ENCODE measurements at regions not wholly inside any gene's neighbourhood (a gene's known extent, or its start where the extent isn't known, plus 50 kb on each side); places are given as distances from the start of the nearest gene placed in this dataset.

DNA sequence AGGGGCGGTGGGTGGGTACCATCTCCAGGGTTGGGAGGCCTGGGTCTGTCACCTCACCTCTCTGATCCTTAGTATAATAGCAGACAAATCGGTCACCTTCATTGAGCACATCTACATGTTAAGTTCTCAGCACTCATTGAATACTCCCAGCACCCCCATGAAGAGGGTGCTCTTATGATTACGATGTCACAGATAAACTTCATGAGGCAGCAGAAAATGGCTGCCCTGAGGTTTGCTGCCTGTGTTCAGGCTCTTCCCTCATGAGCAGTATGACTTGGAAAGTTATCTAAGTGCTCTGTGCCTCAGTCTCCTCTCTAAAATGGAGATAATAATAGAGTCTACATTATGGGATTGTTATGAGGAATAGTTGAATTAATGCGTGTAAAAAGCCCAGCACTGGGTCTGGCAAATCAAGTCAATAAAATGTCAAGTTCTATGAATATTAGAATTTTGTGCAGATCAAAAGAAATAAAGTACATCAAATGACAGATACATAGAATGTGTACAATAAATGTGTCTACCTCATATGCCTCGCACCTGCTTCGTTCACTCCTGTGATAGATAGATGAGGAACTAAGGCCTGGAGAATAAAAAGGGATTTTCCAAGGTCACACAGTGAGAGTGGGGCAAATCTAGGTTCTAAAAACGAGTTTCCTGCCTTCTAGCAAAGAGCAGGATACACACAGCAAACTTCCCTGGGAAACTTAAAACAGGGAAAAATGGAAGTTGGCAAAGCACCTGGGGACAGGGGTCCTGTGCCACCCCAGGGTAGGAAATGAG lies 142.2 kb upstream of the MRPS22 start:
- ChIA-PET CTCF (ENCODE audit: unreplicated experiment) (no interaction called here), POLR2A (no interaction called here)
- intact Hi-C loops (cut with micrococcal nuclease; ENCODE audit: unreplicated experiment): no loop called here
- Histone ChIP-seq H3K4me1 (ENCODE audit: insufficient read depth, low read length, poor library complexity, severe bottlenecking) (no peaks in the 10 kb centered on the region), H3K79me2 (ENCODE audit: insufficient read depth, low read depth, low read length) (no peaks in the 10 kb centered on the region), H3K4me2 (ENCODE audit: low read length) (no peak overlapping the region), H3K9me3 (ENCODE audit: low read length) (no peaks in the 10 kb centered on the region), H3K27ac (ENCODE audit: low read depth, low read length, poor library complexity, severe bottlenecking) (no peak overlapping the region), H3K9me2 (ENCODE audit: insufficient read depth, low read length) (no peaks in the 10 kb centered on the region), H3K4me3 (ENCODE audit: low read depth, low read length, poor library complexity, severe bottlenecking) (no peak overlapping the region), H2AFZ (ENCODE audit: low read length) (no peak overlapping the region), H4K20me1 (ENCODE audit: insufficient read depth, low read length) (no peaks in the 10 kb centered on the region), H3K36me3 (ENCODE audit: insufficient read depth, low read length) (no peaks in the 10 kb centered on the region)
- DNase-seq (ENCODE audit: low spot score): no peak
- TF ChIP-seq EZH2phosphoT487 (IDR thresholded peaks at IDR 0.05; ENCODE audit: borderline replicate concordance, low read depth, low read length) (no peak), CTCF (conservative IDR thresholded peaks at IDR 0.05; ENCODE audit: low read length) (no peak)
- no TSS peak for BruUV-seq (replicated peaks)

DNA sequence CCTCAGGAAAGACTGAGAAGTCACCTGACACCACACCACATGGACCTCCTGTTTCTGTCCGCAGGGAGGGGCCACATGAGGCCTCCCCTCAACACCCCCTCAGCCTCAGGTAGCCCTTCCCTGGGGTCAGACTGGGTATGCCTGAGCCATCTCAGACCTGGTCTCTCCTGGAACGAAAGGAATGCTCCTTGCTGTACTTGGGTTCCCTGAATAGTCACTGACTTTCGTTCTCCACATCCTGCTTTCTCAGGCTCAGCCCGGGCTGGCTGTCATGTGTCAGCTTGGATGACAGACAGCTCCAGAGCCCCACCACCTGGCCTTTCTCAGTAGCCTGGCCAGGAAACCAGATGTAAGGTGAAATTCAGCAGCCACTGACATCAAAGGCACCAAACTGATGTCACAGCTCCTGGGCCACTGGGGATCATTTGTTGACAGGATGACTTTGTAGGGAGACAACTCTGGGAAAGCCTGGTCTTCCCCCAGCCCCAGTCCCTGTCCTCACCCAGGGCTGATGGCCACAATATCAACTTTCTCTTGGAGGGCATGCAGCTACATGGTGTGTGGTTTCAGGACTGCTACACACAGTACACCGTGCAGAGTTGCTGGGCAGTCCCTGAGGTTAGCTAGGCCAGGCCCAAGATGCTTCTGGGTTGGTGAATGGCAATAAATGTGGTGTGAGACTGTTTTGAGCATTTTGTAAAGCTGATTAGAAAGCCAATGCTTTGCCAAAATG lies 141.4 kb upstream of the MRPS22 start:
- no peaks in the 10 kb centered on the region for H3K9me3 ChIP-seq (ENCODE audit: low read length)
- no peaks in the 10 kb centered on the region for H3K9me2 ChIP-seq (ENCODE audit: insufficient read depth, low read length)
- H4K20me1 ChIP-seq (ENCODE audit: insufficient read depth, low read length): no peaks in the 10 kb centered on the region
- no peaks in the 10 kb centered on the region for H3K36me3 ChIP-seq (ENCODE audit: insufficient read depth, low read length)
- POLR2A ChIA-PET: interaction anchor here (0.6 kb wide), 1 partner anchor 73 kb away, joined by 3 read pairs; no protein-coding TSS in a partner anchor
- DNase-seq (ENCODE audit: low spot score): peak; percentile 1
- no peaks in the 10 kb centered on the region for H3K79me2 ChIP-seq (ENCODE audit: insufficient read depth, low read depth, low read length)
- H3K4me3 ChIP-seq (ENCODE audit: low read depth, low read length, poor library complexity, severe bottlenecking): no peak overlapping the region
- H3K4me2 ChIP-seq (ENCODE audit: low read length): no peak overlapping the region
- H2AFZ ChIP-seq (ENCODE audit: low read length): no peak overlapping the region
- intact Hi-C loops (cut with micrococcal nuclease; ENCODE audit: unreplicated experiment): no loop called here
- BruUV-seq (replicated peaks): no TSS peak
- TF ChIP-seq EZH2phosphoT487 (IDR thresholded peaks at IDR 0.05; ENCODE audit: borderline replicate concordance, low read depth, low read length) (no peak), CTCF (conservative IDR thresholded peaks at IDR 0.05; ENCODE audit: low read length) (0 out of 2 replicates have a peak, but pooled peaks have one; percentile 11)
- H3K4me1 ChIP-seq (ENCODE audit: insufficient read depth, low read length, poor library complexity, severe bottlenecking): no peaks in the 10 kb centered on the region
- CTCF ChIA-PET (ENCODE audit: unreplicated experiment): no interaction called here
- H3K27ac ChIP-seq (ENCODE audit: low read depth, low read length, poor library complexity, severe bottlenecking): no peak overlapping the region

DNA sequence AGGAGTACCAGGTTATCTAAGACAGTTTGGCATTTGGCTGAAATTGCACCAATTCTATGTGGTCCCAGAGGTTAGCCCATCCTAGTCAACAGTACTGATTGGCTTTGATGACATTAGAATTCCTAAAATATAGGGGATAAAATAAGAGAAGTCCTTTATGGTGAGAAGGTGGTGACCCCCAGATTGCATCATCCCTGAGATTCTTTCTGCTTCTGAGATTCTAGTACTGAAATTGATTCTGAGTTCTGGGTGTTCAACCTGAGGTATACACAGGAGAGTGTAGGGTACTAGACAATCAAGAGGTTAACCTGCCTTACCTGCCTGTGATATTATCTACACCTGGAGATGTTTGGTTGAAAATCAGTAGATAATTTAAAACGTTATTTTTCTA lies 140.9 kb upstream of the MRPS22 start:
- no peak overlapping the region for H3K4me2 ChIP-seq (ENCODE audit: low read length)
- no peaks in the 10 kb centered on the region for H3K9me3 ChIP-seq (ENCODE audit: low read length)
- DNase-seq (ENCODE audit: low spot score): no peak
- CTCF ChIA-PET (ENCODE audit: unreplicated experiment): no interaction called here
- no peak for TF ChIP-seq EZH2phosphoT487 (IDR thresholded peaks at IDR 0.05; ENCODE audit: borderline replicate concordance, low read depth, low read length)
- TF ChIP-seq CTCF (conservative IDR thresholded peaks at IDR 0.05; ENCODE audit: low read length): no peak
- no peak overlapping the region for H3K4me3 ChIP-seq (ENCODE audit: low read depth, low read length, poor library complexity, severe bottlenecking)
- H3K4me1 ChIP-seq (ENCODE audit: insufficient read depth, low read length, poor library complexity, severe bottlenecking): no peaks in the 10 kb centered on the region
- H3K27ac ChIP-seq (ENCODE audit: low read depth, low read length, poor library complexity, severe bottlenecking): no peak overlapping the region
- H3K79me2 ChIP-seq (ENCODE audit: insufficient read depth, low read depth, low read length): no peaks in the 10 kb centered on the region
- POLR2A ChIA-PET: no interaction called here
- BruUV-seq (replicated peaks): no TSS peak
- no peak overlapping the region for H2AFZ ChIP-seq (ENCODE audit: low read length)
- no peaks in the 10 kb centered on the region for H4K20me1 ChIP-seq (ENCODE audit: insufficient read depth, low read length)
- no peaks in the 10 kb centered on the region for H3K9me2 ChIP-seq (ENCODE audit: insufficient read depth, low read length)
- no peaks in the 10 kb centered on the region for H3K36me3 ChIP-seq (ENCODE audit: insufficient read depth, low read length)
- intact Hi-C loops (cut with micrococcal nuclease; ENCODE audit: unreplicated experiment): no loop called here
